DOHH2 (cell line): ENCODE measurements at regions not wholly inside any gene's neighbourhood (a gene's known extent, or its start where the extent isn't known, plus 50 kb on each side); places are given as distances from the start of the nearest gene placed in this dataset.

Experiments used
- H3F3A ChIP-seq: fragments of 200-600 bp; sonication (generic), shearing (Covaris generic); 2 replicates; pipeline ENCODE4 v1.6.0; 2016; ENCODE audit warnings: antibody characterized with exemption, mild to moderate bottlenecking; ENCODE audit not compliant: control insufficient read depth, insufficient read depth
- H3K27ac ChIP-seq: fragments of 200-600 bp; sonication (generic); 2 replicates; pipeline ENCODE4 v1.5.1; 2014; ENCODE audit warnings: low read depth, mild to moderate bottlenecking, low read length, moderate library complexity
- H3K27me3 ChIP-seq: fragments of 200-600 bp; sonication (generic); 2 replicates; pipeline ENCODE4 v1.6.1; 2014; ENCODE audit warnings: mild to moderate bottlenecking, low read length, mixed read lengths; ENCODE audit not compliant: control insufficient read depth
- H3K36me3 ChIP-seq: fragments of 200-600 bp; sonication (generic); 2 replicates; pipeline ENCODE4 v1.6.1; 2014; ENCODE audit warnings: mild to moderate bottlenecking, low read length, moderate library complexity, mixed read lengths; ENCODE audit not compliant: control insufficient read depth
- H3K4me1 ChIP-seq: fragments of 200-600 bp; sonication (generic); 2 replicates; pipeline ENCODE4 v1.6.1; 2014; ENCODE audit warnings: mild to moderate bottlenecking, low read length, mixed read lengths; ENCODE audit not compliant: control insufficient read depth
- H3K4me2 ChIP-seq: fragments of 200-600 bp; sonication (generic); 2 replicates; pipeline ENCODE4 v1.6.0; 2014; ENCODE audit warnings: mild to moderate bottlenecking, low read length, moderate library complexity
- H3K4me3 ChIP-seq: fragments of 200-600 bp; sonication (generic); 2 replicates; pipeline ENCODE4 v1.5.1; 2014; ENCODE audit warnings: mild to moderate bottlenecking, low read length, mixed read lengths
- H3K79me2 ChIP-seq: fragments of 200-600 bp; sonication (generic); 2 replicates; pipeline ENCODE4 v1.6.1; 2014; ENCODE audit warnings: mild to moderate bottlenecking, low read length, mixed read lengths; ENCODE audit not compliant: control insufficient read depth
- H3K9me2 ChIP-seq: fragments of 200-600 bp; sonication (generic); replicated peaks from 2 replicates; pipeline ENCODE4 v1.6.1; 2014; ENCODE audit warnings: mild to moderate bottlenecking, low read length, mixed read lengths; ENCODE audit not compliant: control insufficient read depth
- H3K9me3 ChIP-seq: fragments of 200-600 bp; sonication (generic); 2 replicates; pipeline ENCODE4 v1.6.1; 2014; ENCODE audit warnings: antibody characterized with exemption, low read length, mixed read lengths; ENCODE audit not compliant: control insufficient read depth, insufficient read depth
- H4K20me1 ChIP-seq: fragments of 200-600 bp; sonication (generic); 2 replicates; pipeline ENCODE4 v1.6.0; 2014; ENCODE audit warnings: low read depth, mild to moderate bottlenecking, antibody characterized with exemption, low read length, moderate library complexity; ENCODE audit not compliant: control insufficient read depth, insufficient read depth
- EZH2phosphoT487 ChIP-seq: fragments of 200-600 bp; sonication (generic); IDR thresholded peaks from 2 replicates; pipeline ENCODE4 v1.6.1; 2017; ENCODE audit warnings: borderline replicate concordance, mild to moderate bottlenecking, antibody characterized with exemption, low read length, moderate library complexity, mixed read lengths
- TF ChIP-seq, protein P1 (sequence below): fragments of 200-600 bp; sonication (generic); IDR thresholded peaks from one replicate; pipeline ENCODE4 v1.5.1; 2014; ENCODE audit warnings: antibody characterized with exemption, mild to moderate bottlenecking, low read depth, low read length; ENCODE audit not compliant: poor library complexity, severe bottlenecking

- Histone ChIP-seq H3K27me3 (no peaks in the 10 kb centered on the region), H3K4me3 (no peak overlapping the region), H3F3A (no peaks in the 10 kb centered on the region), H3K9me3 (no peaks in the 10 kb centered on the region), H3K36me3 (no peaks in the 10 kb centered on the region), H3K79me2 (no peaks in the 10 kb centered on the region), H3K9me2 (no peaks in the 10 kb centered on the region), H4K20me1 (no peaks in the 10 kb centered on the region), H3K27ac (no peak overlapping the region), H3K4me1 (no peaks in the 10 kb centered on the region), H3K4me2 (no peak overlapping the region)
- no peak for TF ChIP-seq EZH2phosphoT487
- TF ChIP-seq, protein P1, sequence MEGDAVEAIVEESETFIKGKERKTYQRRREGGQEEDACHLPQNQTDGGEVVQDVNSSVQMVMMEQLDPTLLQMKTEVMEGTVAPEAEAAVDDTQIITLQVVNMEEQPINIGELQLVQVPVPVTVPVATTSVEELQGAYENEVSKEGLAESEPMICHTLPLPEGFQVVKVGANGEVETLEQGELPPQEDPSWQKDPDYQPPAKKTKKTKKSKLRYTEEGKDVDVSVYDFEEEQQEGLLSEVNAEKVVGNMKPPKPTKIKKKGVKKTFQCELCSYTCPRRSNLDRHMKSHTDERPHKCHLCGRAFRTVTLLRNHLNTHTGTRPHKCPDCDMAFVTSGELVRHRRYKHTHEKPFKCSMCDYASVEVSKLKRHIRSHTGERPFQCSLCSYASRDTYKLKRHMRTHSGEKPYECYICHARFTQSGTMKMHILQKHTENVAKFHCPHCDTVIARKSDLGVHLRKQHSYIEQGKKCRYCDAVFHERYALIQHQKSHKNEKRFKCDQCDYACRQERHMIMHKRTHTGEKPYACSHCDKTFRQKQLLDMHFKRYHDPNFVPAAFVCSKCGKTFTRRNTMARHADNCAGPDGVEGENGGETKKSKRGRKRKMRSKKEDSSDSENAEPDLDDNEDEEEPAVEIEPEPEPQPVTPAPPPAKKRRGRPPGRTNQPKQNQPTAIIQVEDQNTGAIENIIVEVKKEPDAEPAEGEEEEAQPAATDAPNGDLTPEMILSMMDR: no peak
Measured at GRCh38 chr10:107496594-107496993, 332.1 kb upstream of the SORCS1 start.

DNA sequence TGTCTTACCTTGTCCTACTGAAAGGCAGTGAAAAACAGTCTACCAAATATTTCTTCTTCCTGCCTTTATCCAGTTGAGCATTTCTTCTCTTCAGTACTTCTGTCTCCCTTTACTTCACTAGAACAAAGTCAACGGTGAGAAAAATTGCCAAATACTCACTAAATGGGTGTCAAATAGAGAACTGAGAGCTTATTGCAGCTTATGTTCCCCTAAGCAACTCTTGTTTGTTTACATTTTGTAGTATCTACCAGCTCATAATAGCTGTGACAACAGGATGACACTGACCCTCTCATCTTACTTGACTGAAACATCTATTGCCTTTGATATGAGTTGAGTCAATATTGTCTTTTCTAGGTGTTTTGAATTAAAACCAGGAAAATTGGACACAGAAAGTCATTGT is 327.9 kb upstream of the SORCS1 start:
- Histone ChIP-seq H3K9me3 (no peaks in the 10 kb centered on the region), H3K4me2 (no peak overlapping the region), H3K9me2 (no peaks in the 10 kb centered on the region), H3K4me3 (no peak overlapping the region), H4K20me1 (no peaks in the 10 kb centered on the region), H3K27ac (no peak overlapping the region), H3K27me3 (no peaks in the 10 kb centered on the region), H3F3A (no peaks in the 10 kb centered on the region), H3K4me1 (no peaks in the 10 kb centered on the region), H3K36me3 (no peaks in the 10 kb centered on the region), H3K79me2 (no peaks in the 10 kb centered on the region)
- TF ChIP-seq, protein P1: no peak
- TF ChIP-seq EZH2phosphoT487: no peak

GRCh38 chr10:107490389-107490788 is 325.9 kb upstream of the SORCS1 start:
- Histone ChIP-seq H3K27me3 (no peaks in the 10 kb centered on the region), H3K79me2 (no peaks in the 10 kb centered on the region), H4K20me1 (no peaks in the 10 kb centered on the region), H3K36me3 (no peaks in the 10 kb centered on the region), H3K9me2 (no peaks in the 10 kb centered on the region), H3K4me1 (no peaks in the 10 kb centered on the region), H3K9me3 (no peaks in the 10 kb centered on the region), H3K4me2 (no peak overlapping the region), H3K27ac (no peak overlapping the region), H3F3A (no peaks in the 10 kb centered on the region), H3K4me3 (no peak overlapping the region)
- TF ChIP-seq, protein P1: no peak
- no peak for TF ChIP-seq EZH2phosphoT487

DNA sequence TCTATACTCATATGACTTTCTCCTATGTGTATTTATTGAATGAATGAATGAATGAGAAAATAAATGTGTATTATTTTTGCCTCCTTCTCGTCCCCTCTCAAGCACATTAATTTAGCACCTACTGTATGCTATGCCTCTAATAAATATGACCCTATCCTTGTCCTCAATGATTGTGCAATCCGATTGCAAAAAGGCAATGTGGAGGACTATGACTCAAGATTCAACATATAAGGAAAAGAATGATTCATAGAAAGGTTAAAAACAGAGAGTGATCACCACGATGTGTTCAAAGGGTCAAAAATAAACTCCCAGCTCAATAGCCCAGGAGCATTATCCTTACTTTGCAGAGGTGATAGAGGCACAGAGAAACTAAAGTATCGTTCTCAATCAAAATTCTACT is 322.8 kb upstream of the SORCS1 start:
- no peaks in the 10 kb centered on the region for H4K20me1 ChIP-seq
- no peak overlapping the region for H3K27ac ChIP-seq
- no peaks in the 10 kb centered on the region for H3F3A ChIP-seq
- H3K9me3 ChIP-seq: no peaks in the 10 kb centered on the region
- no peaks in the 10 kb centered on the region for H3K9me2 ChIP-seq
- no peaks in the 10 kb centered on the region for H3K79me2 ChIP-seq
- no peak overlapping the region for H3K4me2 ChIP-seq
- TF ChIP-seq, protein P1: no peak
- TF ChIP-seq EZH2phosphoT487: no peak
- H3K4me3 ChIP-seq: no peak overlapping the region
- no peaks in the 10 kb centered on the region for H3K36me3 ChIP-seq
- H3K4me1 ChIP-seq: no peaks in the 10 kb centered on the region
- H3K27me3 ChIP-seq: no peaks in the 10 kb centered on the region
